ENCODE measurements at regions not wholly inside any gene's neighbourhood (a gene's known extent, or its start where the extent isn't known, plus 50 kb on each side); places are given as distances from the start of the nearest gene placed in this dataset.

DNA sequence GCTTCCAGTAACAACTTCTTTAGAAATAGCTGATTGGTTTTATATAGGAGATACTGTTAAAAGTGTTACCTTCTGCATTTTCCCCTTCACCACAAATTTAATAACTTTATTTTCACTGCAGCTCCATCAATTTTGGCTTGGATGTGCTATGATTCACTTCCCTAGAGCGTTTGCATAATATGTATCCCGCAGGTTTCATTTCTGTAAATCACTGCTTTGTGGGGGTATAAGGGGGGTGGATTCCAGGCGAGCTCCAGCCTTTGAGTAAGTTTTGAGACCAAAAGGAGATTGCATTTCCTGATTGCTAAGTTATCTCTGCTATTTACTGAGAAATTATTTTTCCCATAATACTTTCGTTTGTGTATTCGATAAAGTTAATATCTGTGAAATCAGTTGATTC is 232.6 kb downstream of the TBL1XR1 start:
- DNase-seq, result no peak
- Histone ChIP-seq H3K27ac (no peak overlapping the region), H3K36me3 (ENCODE audit: low read depth) (no peaks in the 10 kb centered on the region), H3K9me2 (ENCODE audit: insufficient read depth) (0 out of 2 replicates have a peak, but pooled peaks cover 4% of the 10 kb centered on the region), H3K9me3 (ENCODE audit: insufficient read depth, low read depth) (no peaks in the 10 kb centered on the region), H3K4me3 (no peak overlapping the region), H3K27me3 (ENCODE audit: insufficient read depth, low read depth) (no peaks in the 10 kb centered on the region), H3F3A (ENCODE audit: insufficient read depth, low read depth) (no peaks in the 10 kb centered on the region), H2AFZ (no peak overlapping the region), H3K4me1 (replicated peaks; ENCODE audit: insufficient read depth) (peaks cover 9% of the 10 kb centered on the region), H3K4me2 (no peak overlapping the region), H4K20me1 (ENCODE audit: insufficient read depth) (no peaks in the 10 kb centered on the region), H3K79me2 (ENCODE audit: low read depth) (no peaks in the 10 kb centered on the region)
- TF ChIP-seq, protein P1, sequence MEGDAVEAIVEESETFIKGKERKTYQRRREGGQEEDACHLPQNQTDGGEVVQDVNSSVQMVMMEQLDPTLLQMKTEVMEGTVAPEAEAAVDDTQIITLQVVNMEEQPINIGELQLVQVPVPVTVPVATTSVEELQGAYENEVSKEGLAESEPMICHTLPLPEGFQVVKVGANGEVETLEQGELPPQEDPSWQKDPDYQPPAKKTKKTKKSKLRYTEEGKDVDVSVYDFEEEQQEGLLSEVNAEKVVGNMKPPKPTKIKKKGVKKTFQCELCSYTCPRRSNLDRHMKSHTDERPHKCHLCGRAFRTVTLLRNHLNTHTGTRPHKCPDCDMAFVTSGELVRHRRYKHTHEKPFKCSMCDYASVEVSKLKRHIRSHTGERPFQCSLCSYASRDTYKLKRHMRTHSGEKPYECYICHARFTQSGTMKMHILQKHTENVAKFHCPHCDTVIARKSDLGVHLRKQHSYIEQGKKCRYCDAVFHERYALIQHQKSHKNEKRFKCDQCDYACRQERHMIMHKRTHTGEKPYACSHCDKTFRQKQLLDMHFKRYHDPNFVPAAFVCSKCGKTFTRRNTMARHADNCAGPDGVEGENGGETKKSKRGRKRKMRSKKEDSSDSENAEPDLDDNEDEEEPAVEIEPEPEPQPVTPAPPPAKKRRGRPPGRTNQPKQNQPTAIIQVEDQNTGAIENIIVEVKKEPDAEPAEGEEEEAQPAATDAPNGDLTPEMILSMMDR (conservative IDR thresholded peaks at IDR 0.05), result no peak
- TF ChIP-seq EZH2 (IDR thresholded peaks at IDR 0.05; ENCODE audit: low read depth), result no peak
- intact Hi-C loops (cut with micrococcal nuclease; ENCODE audit: unreplicated experiment), result loop anchor here (10.0 kb wide), 1 partner anchor 390 kb away; no protein-coding TSS in a partner anchor
- ChIA-PET CTCF (no interaction called here), POLR2A (ENCODE audit: unreplicated experiment) (no interaction called here)
- no TSS peak for BruUV-seq (replicated peaks)

DNA sequence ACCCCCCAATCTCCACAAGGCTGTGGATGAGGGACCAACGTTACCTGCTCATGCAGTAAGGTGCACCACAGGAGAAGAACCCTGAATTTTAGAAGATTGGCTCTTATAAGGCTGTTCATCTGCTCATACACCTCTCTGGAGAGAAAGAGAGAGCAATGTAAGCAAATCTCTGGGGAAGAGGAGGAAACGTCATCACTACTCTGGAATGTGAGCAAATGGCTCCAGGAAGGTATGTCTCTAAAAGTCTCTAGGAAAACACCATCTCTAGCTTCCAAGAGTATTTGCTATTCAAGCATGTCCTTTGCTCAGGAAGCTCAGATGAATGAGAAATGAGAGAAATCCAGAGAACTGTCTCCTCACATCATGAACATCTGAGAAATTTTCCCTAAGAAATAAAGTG is 235.4 kb downstream of the TBL1XR1 start:
- ChIA-PET POLR2A (ENCODE audit: unreplicated experiment) (interaction anchor here (0.6 kb wide), 1 partner anchor 289 kb away, joined by 3 read pairs; no protein-coding TSS in a partner anchor), CTCF (no interaction called here)
- intact Hi-C loops (cut with micrococcal nuclease; ENCODE audit: unreplicated experiment), result loop anchor here (10.0 kb wide), 1 partner anchor 393 kb away; no protein-coding TSS in a partner anchor
- no TSS peak for BruUV-seq (replicated peaks)
- H2AFZ ChIP-seq, result no peak overlapping the region
- no peak overlapping the region for H3K4me3 ChIP-seq
- H3K36me3 ChIP-seq (ENCODE audit: low read depth), result no peaks in the 10 kb centered on the region
- no peak overlapping the region for H3K4me2 ChIP-seq
- DNase-seq, result no peak
- H3K27ac ChIP-seq, result no peak overlapping the region
- no peaks in the 10 kb centered on the region for H3K79me2 ChIP-seq (ENCODE audit: low read depth)
- TF ChIP-seq, protein P1 (conservative IDR thresholded peaks at IDR 0.05), result no peak
- TF ChIP-seq EZH2 (IDR thresholded peaks at IDR 0.05; ENCODE audit: low read depth), result no peak
- 0 out of 2 replicates have a peak, but pooled peaks cover 4% of the 10 kb centered on the region for H3K9me2 ChIP-seq (ENCODE audit: insufficient read depth)
- H3K27me3 ChIP-seq (ENCODE audit: insufficient read depth, low read depth), result no peaks in the 10 kb centered on the region
- H3K4me1 ChIP-seq (replicated peaks; ENCODE audit: insufficient read depth), result no peaks in the 10 kb centered on the region
- H3F3A ChIP-seq (ENCODE audit: insufficient read depth, low read depth), result no peaks in the 10 kb centered on the region
- H4K20me1 ChIP-seq (ENCODE audit: insufficient read depth), result no peaks in the 10 kb centered on the region
- H3K9me3 ChIP-seq (ENCODE audit: insufficient read depth, low read depth), result no peaks in the 10 kb centered on the region

DNA sequence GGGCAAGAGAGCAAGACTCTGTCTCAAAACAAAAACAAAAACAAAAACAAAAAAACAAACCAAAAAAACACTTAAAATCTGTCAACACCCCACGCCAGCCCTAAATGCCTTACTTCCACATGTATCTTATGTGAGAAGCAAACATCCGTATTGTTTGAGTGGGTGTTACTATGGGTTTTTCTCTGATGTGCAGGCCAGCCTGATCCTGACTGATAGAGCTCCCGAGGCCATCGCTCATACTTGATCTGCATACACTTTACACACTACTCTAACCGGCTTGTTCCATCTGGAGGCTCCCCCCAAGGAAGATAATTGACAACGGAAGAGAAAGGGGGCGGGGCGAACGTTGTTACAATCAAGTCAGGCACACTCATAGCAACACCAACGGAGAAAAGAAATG is 237.4 kb downstream of the TBL1XR1 start:
- CTCF ChIA-PET, result no interaction called here
- intact Hi-C loops (cut with micrococcal nuclease; ENCODE audit: unreplicated experiment), result loop anchor here (10.0 kb wide), 1 partner anchor 395 kb away; no protein-coding TSS in a partner anchor
- H3K4me2 ChIP-seq, result no peak overlapping the region
- H2AFZ ChIP-seq, result no peak overlapping the region
- TF ChIP-seq EZH2 (IDR thresholded peaks at IDR 0.05; ENCODE audit: low read depth), result no peak
- TF ChIP-seq, protein P1 (conservative IDR thresholded peaks at IDR 0.05), result no peak
- H3K4me3 ChIP-seq, result no peak overlapping the region
- no TSS peak for BruUV-seq (replicated peaks)
- H3K27me3 ChIP-seq (ENCODE audit: insufficient read depth, low read depth), result no peaks in the 10 kb centered on the region
- no peaks in the 10 kb centered on the region for H3F3A ChIP-seq (ENCODE audit: insufficient read depth, low read depth)
- 0 out of 2 replicates have a peak, but pooled peaks cover 4% of the 10 kb centered on the region for H3K9me2 ChIP-seq (ENCODE audit: insufficient read depth)
- no peaks in the 10 kb centered on the region for H3K4me1 ChIP-seq (replicated peaks; ENCODE audit: insufficient read depth)
- no peaks in the 10 kb centered on the region for H3K36me3 ChIP-seq (ENCODE audit: low read depth)
- POLR2A ChIA-PET (ENCODE audit: unreplicated experiment), result no interaction called here
- no peaks in the 10 kb centered on the region for H3K9me3 ChIP-seq (ENCODE audit: insufficient read depth, low read depth)
- no peak overlapping the region for H3K27ac ChIP-seq
- H4K20me1 ChIP-seq (ENCODE audit: insufficient read depth), result no peaks in the 10 kb centered on the region
- DNase-seq, result no peak
- H3K79me2 ChIP-seq (ENCODE audit: low read depth), result no peaks in the 10 kb centered on the region

Measured in PC-9 (cell line).